ENCODE measurements at regions not wholly inside any gene's neighbourhood (a gene's known extent, or its start where the extent isn't known, plus 50 kb on each side); places are given as distances from the start of the nearest gene placed in this dataset.

DNA sequence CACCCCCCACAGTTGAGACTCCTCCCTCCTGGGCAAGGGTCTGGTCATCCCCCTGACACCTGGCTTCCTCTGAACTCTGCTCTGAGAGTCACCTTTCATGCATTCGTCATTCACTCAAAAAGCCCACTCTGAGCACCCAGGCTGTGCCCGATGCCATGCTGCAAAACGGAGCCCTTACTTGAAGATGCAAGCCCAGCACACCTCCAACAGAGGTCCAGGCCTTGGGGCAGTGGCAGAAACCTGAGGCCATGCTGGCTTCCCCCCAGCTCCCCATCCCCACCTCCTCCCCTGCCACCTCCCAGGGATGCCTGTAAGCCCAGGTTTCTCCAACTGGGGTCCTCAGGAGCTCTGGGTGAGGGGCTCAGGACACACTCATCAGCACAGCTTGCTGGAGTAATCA, 67.7 kb upstream of the TNRC6C start:
- TF ChIP-seq, protein P1, sequence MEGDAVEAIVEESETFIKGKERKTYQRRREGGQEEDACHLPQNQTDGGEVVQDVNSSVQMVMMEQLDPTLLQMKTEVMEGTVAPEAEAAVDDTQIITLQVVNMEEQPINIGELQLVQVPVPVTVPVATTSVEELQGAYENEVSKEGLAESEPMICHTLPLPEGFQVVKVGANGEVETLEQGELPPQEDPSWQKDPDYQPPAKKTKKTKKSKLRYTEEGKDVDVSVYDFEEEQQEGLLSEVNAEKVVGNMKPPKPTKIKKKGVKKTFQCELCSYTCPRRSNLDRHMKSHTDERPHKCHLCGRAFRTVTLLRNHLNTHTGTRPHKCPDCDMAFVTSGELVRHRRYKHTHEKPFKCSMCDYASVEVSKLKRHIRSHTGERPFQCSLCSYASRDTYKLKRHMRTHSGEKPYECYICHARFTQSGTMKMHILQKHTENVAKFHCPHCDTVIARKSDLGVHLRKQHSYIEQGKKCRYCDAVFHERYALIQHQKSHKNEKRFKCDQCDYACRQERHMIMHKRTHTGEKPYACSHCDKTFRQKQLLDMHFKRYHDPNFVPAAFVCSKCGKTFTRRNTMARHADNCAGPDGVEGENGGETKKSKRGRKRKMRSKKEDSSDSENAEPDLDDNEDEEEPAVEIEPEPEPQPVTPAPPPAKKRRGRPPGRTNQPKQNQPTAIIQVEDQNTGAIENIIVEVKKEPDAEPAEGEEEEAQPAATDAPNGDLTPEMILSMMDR (conservative IDR thresholded peaks at IDR 0.05; ENCODE audit: low read depth, low read length) = no peak
- TF ChIP-seq EZH2 (IDR thresholded peaks at IDR 0.05; ENCODE audit: low read length, unreplicated experiment) = no peak
- no peak for TF ChIP-seq EZH2phosphoT487 (IDR thresholded peaks at IDR 0.05; ENCODE audit: borderline replicate concordance, low read length)

Measured in PC-3 (cell line).